ENCODE measurements at regions not wholly inside any gene's neighbourhood (a gene's known extent, or its start where the extent isn't known, plus 50 kb on each side); places are given as distances from the start of the nearest gene placed in this dataset.

- TF ChIP-seq EZH2 (IDR thresholded peaks at IDR 0.05; ENCODE audit: borderline replicate concordance, low read length) (no peak), CTCF (conservative IDR thresholded peaks at IDR 0.05 in 1 of 2, IDR thresholded peaks at IDR 0.05 in 1 of 2; ENCODE audit: extremely low read depth in 1 of 2, insufficient read depth in 1 of 2, low read depth in 1 of 2, low read length in 2 of 2) (no peak)
Measured at GRCh38 chr16:65319621-65320231, 197.9 kb upstream of the CDH11 start.
